Frontal cortex (tissue), 3 donors: ENCODE measurements at regions not wholly inside any gene's neighbourhood (a gene's known extent, or its start where the extent isn't known, plus 50 kb on each side); places are given as distances from the start of the nearest gene placed in this dataset.
"Not testable (repeated sequence)": the region's sequence is repeated elsewhere in the genome, so short reads cannot be mapped to it uniquely, and the experiment has no call there.

Experiments
- DNase-seq, 2 donors: peaks; one replicate each; pipeline ENCODE4 v3.0.0; 2012; ENCODE audit warnings: low spot score in 2 of 2
- FAIRE-seq: peaks from 2 replicates; lab custom pipeline; 2012; peaks lifted over from hg19 to GRCh38; lab: Jason Lieb, UNC
- donor health status: control.
- donor health status: control.
- donor health status: control.

- FAIRE-seq (no peak), DNase-seq (no peak)
Observed at GRCh38 chr4:159542296-159542695, 439.4 kb downstream of the RAPGEF2 start.

GRCh38 chr4:159543831-159544230, 441.0 kb downstream of the RAPGEF2 start:
- FAIRE-seq: no peak
- DNase-seq: no peak

GRCh38 chr4:159545556-159545955, 442.7 kb downstream of the RAPGEF2 start:
- DNase-seq: no peak
- no peak for FAIRE-seq

- FAIRE-seq (no peak), DNase-seq (no peak)
Observed at GRCh38 chr4:159547645-159548308, 444.9 kb downstream of the RAPGEF2 start.

GRCh38 chr4:159549098-159549518, 446.2 kb downstream of the RAPGEF2 start:
- FAIRE-seq: no peak
- no peak for DNase-seq

GRCh38 chr4:159551281-159551680, 448.4 kb downstream of the RAPGEF2 start:
- DNase-seq (no peak), FAIRE-seq (no peak)

- DNase-seq (no peak), FAIRE-seq (no peak)
Observed at GRCh38 chr4:159552979-159553768, 450.3 kb downstream of the RAPGEF2 start.

- FAIRE-seq (no peak), DNase-seq (no peak)
Observed at GRCh38 chr4:159555873-159556272, 453.0 kb downstream of the RAPGEF2 start.

GRCh38 chr4:159562366-159562765, 459.5 kb downstream of the RAPGEF2 start:
- DNase-seq (no peak), FAIRE-seq (no peak)

GRCh38 chr4:159563257-159563656, 460.4 kb downstream of the RAPGEF2 start:
- no peak for FAIRE-seq
- DNase-seq: no peak

GRCh38 chr4:159564615-159565014, 461.7 kb downstream of the RAPGEF2 start:
- DNase-seq (no peak), FAIRE-seq (no peak)

- FAIRE-seq: no peak
- no peak for DNase-seq
Observed at GRCh38 chr4:159566786-159567185, 463.9 kb downstream of the RAPGEF2 start.

- DNase-seq (no peak), FAIRE-seq (no peak)
Observed at GRCh38 chr4:159577241-159577640, 474.4 kb downstream of the RAPGEF2 start.

GRCh38 chr4:159582685-159583084, 479.8 kb downstream of the RAPGEF2 start:
- FAIRE-seq (no peak), DNase-seq (no peak)

GRCh38 chr4:159592898-159593556, 490.1 kb downstream of the RAPGEF2 start:
- FAIRE-seq (no peak), DNase-seq (no peak)

GRCh38 chr4:159593681-159594080, 490.8 kb downstream of the RAPGEF2 start:
- DNase-seq (no peak), FAIRE-seq (no peak)

- no peak for DNase-seq
- no peak for FAIRE-seq
Observed at GRCh38 chr4:159594576-159594975, 491.7 kb downstream of the RAPGEF2 start.

- not testable (repeated sequence) for DNase-seq, FAIRE-seq
Observed at GRCh38 chr4:159595101-159595500, 492.2 kb downstream of the RAPGEF2 start.

- no peak for DNase-seq
- FAIRE-seq: no peak
Observed at GRCh38 chr4:159598602-159599001, 495.7 kb downstream of the RAPGEF2 start.

GRCh38 chr4:159600061-159600460, 497.2 kb downstream of the RAPGEF2 start:
- FAIRE-seq: no peak
- DNase-seq: no peak

GRCh38 chr4:159604781-159605180, 501.9 kb downstream of the RAPGEF2 start:
- FAIRE-seq (no peak), DNase-seq (no peak)
